ENCODE measurements at regions not wholly inside any gene's neighbourhood (a gene's known extent, or its start where the extent isn't known, plus 50 kb on each side); places are given as distances from the start of the nearest gene placed in this dataset.
A peak's percentile ranks its signal among the peaks of the same experiment; 100 is the strongest.

- Mint-ChIP-seq H3K9me3 (no peaks in the 10 kb centered on the region), H3K36me3 (ENCODE audit: low read depth) (no peaks in the 10 kb centered on the region), H3K4me1 (no peaks in the 10 kb centered on the region), H3K27ac (no peak overlapping the region), H3K27me3 (ENCODE audit: insufficient read depth) (no peaks in the 10 kb centered on the region), H3K4me3 (no peak overlapping the region)
- Histone ChIP-seq H3K4me1 (ENCODE audit: control insufficient read depth, insufficient read depth, low read length) (no peaks in the 10 kb centered on the region), H3K27ac (ENCODE audit: low read depth, low read length) (no peak overlapping the region), H3K27me3 (ENCODE audit: control insufficient read depth, insufficient read depth, low read length, poor library complexity, severe bottlenecking) (no peaks in the 10 kb centered on the region), H3K4me3 (ENCODE audit: low read length) (no peak overlapping the region), H3K9ac (ENCODE audit: extremely low read depth, low read length, poor library complexity, severe bottlenecking) (no peak overlapping the region), H3K9me3 (ENCODE audit: control insufficient read depth, low read length) (no peaks in the 10 kb centered on the region), H3K36me3 (ENCODE audit: control insufficient read depth, insufficient read depth, low read length) (no peaks in the 10 kb centered on the region)
- 95 to 100% methylated on average over 4 to 6 of the region's 6 CpGs for WGBS, 2 experiments (ENCODE audit: insufficient coverage in 1 of 2, insufficient read length in 1 of 2)
- no peak for DNase-seq
- no peak for TF ChIP-seq CTCF (conservative IDR thresholded peaks at IDR 0.05)
Measured at GRCh38 chr16:85980686-85981085, 81.7 kb downstream of the IRF8 start.

GRCh38 chr16:85981826-85982562 lies 83.0 kb downstream of the IRF8 start:
- no peak for DNase-seq
- 87 to 91% methylated on average over 8 to 15 of the region's 16 CpGs for WGBS, 2 experiments (ENCODE audit: insufficient coverage in 1 of 2, insufficient read length in 1 of 2)
- TF ChIP-seq CTCF (conservative IDR thresholded peaks at IDR 0.05): no peak
- no peaks in the 10 kb centered on the region for H3K27me3 Mint-ChIP-seq (ENCODE audit: insufficient read depth)
- no peaks in the 10 kb centered on the region for H3K36me3 ChIP-seq (ENCODE audit: control insufficient read depth, insufficient read depth, low read length)
- no peak overlapping the region for H3K4me3 Mint-ChIP-seq
- no peak overlapping the region for H3K27ac Mint-ChIP-seq
- no peaks in the 10 kb centered on the region for H3K9me3 ChIP-seq (ENCODE audit: control insufficient read depth, low read length)
- H3K4me1 Mint-ChIP-seq: no peaks in the 10 kb centered on the region
- no peaks in the 10 kb centered on the region for H3K27me3 ChIP-seq (ENCODE audit: control insufficient read depth, insufficient read depth, low read length, poor library complexity, severe bottlenecking)
- no peaks in the 10 kb centered on the region for H3K9me3 Mint-ChIP-seq
- H3K27ac ChIP-seq (ENCODE audit: low read depth, low read length): peak overlapping the region; percentile 68
- H3K36me3 Mint-ChIP-seq (ENCODE audit: low read depth): no peaks in the 10 kb centered on the region
- no peaks in the 10 kb centered on the region for H3K4me1 ChIP-seq (ENCODE audit: control insufficient read depth, insufficient read depth, low read length)
- H3K4me3 ChIP-seq (ENCODE audit: low read length): no peak overlapping the region
- no peak overlapping the region for H3K9ac ChIP-seq (ENCODE audit: extremely low read depth, low read length, poor library complexity, severe bottlenecking)

DNA sequence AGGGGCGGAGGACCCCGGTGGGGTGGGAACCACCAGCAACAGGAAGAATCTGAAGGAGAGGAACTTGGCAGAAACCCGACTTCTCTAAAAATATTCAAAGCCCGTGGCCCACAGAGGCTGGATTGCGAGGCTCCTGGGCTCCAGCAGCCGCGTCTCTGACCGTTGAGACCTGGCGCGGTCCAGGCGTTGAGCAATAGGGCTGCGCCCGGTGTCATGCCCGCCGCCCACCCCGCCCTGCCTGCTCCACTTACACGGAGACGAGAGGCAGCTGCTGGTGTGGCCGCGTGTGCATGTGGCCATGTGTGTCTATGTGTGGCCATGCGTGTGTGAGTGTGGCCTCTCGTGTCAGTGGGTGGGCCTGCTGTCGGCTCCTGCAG lies 83.6 kb downstream of the IRF8 start:
- Mint-ChIP-seq H3K4me3 (no peak overlapping the region), H3K27me3 (ENCODE audit: insufficient read depth) (no peaks in the 10 kb centered on the region), H3K9me3 (no peaks in the 10 kb centered on the region), H3K36me3 (ENCODE audit: low read depth) (no peaks in the 10 kb centered on the region), H3K27ac (no peak overlapping the region), H3K4me1 (no peaks in the 10 kb centered on the region)
- no peak for TF ChIP-seq CTCF (conservative IDR thresholded peaks at IDR 0.05)
- Histone ChIP-seq H3K27ac (ENCODE audit: low read depth, low read length) (no peak overlapping the region), H3K27me3 (ENCODE audit: control insufficient read depth, insufficient read depth, low read length, poor library complexity, severe bottlenecking) (no peaks in the 10 kb centered on the region), H3K9me3 (ENCODE audit: control insufficient read depth, low read length) (no peaks in the 10 kb centered on the region), H3K36me3 (ENCODE audit: control insufficient read depth, insufficient read depth, low read length) (no peaks in the 10 kb centered on the region), H3K9ac (ENCODE audit: extremely low read depth, low read length, poor library complexity, severe bottlenecking) (no peak overlapping the region), H3K4me1 (ENCODE audit: control insufficient read depth, insufficient read depth, low read length) (no peaks in the 10 kb centered on the region), H3K4me3 (ENCODE audit: low read length) (no peak overlapping the region)
- WGBS, 2 experiments (ENCODE audit: insufficient coverage in 1 of 2, insufficient read length in 1 of 2): 91 to 96% methylated on average over 22 to 23 of the region's 23 CpGs
- no peak for DNase-seq

All from endodermal cell (in vitro differentiated cells).